GM20000 (cell line): ENCODE measurements at regions not wholly inside any gene's neighbourhood (a gene's known extent, or its start where the extent isn't known, plus 50 kb on each side); places are given as distances from the start of the nearest gene placed in this dataset.

Experiments used
- DNase-seq: peaks from one replicate; pipeline ENCODE4 v3.0.0; 2012; ENCODE audit warnings: low spot score
- TF ChIP-seq, protein P1 (sequence below): IDR thresholded peaks from 2 replicates; pipeline ENCODE4 v1.5.1; 2012; ENCODE audit warnings: mild to moderate bottlenecking, control low read depth; ENCODE audit errors: extremely low read depth, missing control alignments

DNA sequence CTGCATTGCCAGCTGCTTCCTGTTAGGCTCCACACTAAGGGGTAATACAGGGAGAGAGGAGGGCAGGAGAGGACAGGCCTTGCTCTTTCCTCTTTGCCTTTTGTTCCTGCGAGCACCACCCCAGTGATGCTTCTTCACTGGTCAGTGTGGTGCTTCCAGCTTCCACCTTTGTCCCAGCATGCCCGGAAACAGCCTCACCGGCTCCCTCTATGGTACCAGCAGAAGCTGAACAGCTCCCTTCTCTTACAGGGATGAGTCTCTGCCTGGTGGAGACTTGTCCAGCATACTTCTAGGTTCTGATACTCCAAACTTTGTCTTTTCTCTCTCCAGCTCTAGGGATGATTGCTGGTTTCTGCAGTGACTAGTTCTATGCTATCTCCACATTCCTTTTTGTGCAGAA is 413.3 kb downstream of the TSN start:
- TF ChIP-seq, protein P1, sequence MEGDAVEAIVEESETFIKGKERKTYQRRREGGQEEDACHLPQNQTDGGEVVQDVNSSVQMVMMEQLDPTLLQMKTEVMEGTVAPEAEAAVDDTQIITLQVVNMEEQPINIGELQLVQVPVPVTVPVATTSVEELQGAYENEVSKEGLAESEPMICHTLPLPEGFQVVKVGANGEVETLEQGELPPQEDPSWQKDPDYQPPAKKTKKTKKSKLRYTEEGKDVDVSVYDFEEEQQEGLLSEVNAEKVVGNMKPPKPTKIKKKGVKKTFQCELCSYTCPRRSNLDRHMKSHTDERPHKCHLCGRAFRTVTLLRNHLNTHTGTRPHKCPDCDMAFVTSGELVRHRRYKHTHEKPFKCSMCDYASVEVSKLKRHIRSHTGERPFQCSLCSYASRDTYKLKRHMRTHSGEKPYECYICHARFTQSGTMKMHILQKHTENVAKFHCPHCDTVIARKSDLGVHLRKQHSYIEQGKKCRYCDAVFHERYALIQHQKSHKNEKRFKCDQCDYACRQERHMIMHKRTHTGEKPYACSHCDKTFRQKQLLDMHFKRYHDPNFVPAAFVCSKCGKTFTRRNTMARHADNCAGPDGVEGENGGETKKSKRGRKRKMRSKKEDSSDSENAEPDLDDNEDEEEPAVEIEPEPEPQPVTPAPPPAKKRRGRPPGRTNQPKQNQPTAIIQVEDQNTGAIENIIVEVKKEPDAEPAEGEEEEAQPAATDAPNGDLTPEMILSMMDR, result no peak
- no peak for DNase-seq

DNA sequence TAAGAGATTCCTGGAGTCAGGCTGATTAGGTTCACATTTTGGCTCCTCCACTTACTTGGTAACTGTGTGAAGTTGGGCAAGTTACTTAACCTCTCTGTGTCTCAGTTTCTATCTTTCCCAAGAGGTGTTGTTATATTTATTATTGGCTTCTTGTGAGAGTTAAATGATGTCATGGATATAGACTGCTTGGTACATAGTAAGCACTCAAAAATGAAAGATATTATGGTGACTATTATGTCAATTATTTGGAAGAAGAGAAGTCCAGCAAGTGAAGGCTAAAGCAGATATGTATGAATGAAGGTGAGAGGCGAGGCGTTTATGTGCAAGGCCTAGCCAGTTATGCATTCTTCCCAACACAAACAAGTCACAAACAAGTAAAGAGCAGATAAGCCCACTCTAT is 417.4 kb downstream of the TSN start:
- TF ChIP-seq, protein P1, result no peak
- no peak for DNase-seq

DNA sequence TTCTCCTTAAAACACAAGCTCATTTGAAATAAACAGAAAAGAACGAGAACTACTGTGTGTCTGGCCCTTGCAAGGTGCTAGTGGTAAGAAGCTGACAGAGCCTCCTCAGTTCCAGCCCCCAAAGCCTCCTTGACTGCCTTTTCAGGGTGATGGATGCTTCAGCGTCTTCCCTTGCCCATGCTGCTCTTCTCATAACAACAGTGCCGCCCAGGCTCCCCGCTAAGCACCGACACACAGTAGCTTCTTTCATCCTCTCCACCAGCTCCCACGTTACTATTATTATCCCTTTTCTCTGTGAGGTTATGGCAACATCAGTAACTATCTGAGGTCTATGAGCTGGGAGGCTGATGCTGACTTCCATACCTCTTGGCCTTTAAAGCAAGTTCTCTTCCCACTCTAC is 418.6 kb downstream of the TSN start:
- TF ChIP-seq, protein P1, result no peak

DNA sequence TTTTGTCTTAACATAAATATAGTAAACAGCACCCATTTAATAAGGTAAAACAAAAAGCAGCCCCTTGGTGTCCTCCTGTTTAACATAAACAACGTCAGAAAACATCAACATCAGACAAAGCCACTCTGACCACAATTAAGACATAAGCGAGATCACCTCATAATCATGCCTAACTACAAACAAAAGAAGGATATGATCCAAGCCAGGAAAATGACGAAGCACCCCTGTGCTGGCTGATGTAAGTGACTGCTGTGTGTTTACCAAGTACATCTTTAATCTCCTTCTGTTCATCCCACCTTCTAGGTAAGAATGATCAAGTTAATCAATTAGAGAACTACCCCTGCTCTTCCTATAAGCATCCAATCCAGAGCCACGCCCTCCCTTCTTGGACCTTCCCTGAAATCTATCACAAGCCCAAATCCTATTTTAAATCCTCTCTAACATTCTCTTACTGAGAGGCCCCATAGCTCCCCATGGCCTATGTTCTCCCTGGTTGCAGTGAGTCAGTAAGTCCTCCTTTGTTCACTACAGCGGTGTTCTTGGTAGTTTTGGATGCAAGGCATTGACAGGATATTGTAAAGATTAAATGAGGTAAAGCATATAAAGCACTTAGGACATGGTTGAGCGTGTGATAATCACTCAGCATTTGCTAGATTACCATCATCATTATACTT is 424.2 kb downstream of the TSN start:
- DNase-seq, result no peak
- TF ChIP-seq, protein P1, result no peak

More for the DNA sequence above, 418.6 kb downstream of the TSN start:
- no peak for DNase-seq

DNA sequence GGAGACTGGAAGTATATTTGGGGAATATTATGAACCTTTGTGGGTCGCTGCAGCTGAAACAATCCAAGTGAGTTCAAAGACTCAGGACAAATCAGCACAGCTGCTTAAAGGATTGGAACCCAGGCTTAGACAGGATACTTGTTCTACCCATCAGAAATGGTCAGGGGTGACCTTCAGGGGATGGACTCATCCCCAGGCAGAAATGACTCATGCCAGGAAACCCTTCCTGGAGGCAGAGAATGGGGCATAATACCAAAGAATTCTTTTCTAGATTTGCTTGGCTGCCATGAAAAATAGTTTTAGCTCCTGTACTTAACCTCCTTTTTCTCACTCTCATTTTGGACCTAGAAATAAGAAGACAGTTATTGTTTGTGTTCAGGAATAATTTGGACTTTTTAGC is 425.5 kb downstream of the TSN start:
- TF ChIP-seq, protein P1, result no peak
- DNase-seq, result no peak

DNA sequence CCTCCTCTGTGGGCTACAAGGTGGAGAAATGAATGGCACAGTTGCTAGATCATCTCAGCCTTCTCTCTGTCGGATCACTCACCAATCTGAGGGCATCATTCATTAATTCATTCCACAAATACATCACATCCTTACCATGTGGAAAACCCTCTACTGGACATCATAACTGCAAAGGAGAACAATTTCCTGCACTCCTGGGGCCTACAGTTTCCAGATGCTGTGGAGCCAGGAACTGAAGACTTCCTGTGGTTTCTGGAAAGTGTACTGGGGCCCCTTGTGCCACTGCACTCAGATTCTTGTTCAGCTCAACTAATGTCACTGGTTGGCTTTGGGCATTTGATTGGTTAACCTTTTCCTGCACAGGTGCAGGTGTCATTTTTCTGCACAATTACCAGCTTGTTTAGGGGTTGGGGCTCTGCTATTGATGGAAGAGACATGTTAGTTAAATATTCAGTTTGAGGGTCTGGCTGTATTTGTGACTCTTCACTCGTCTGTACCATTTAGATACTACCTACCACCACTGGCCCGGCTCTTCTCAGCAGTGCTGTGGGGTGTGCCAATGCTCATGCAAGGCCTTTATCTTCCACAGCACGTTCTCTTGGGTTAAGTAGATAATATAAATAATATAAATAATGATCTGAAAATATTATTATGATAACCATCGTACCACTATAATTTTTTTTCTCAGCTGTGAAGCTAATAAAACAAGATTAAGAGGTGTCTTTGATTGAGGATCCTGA is 427.3 kb downstream of the TSN start:
- DNase-seq, result no peak
- TF ChIP-seq, protein P1, result no peak

DNA sequence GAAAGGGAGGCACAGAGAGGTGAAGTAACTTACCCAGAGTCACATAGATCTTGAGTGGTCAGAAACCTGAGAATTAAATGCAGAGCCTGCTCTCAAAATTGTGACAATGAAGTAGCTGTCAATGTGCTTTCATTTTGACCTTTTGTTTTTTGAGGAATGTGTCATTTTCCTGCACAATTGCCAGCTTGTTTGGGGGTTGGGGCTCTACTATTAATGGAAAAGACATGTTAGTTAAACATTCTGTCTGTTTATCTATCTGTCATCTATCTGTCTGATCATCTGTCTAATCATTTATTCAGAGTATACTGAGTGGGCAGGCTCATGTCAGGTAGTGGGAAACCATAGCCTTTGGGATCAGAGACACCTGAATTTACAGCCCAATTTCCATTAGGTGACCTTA is 428.4 kb downstream of the TSN start:
- no peak for DNase-seq
- TF ChIP-seq, protein P1, result no peak
